Activated T-cell treated with anti-CD3 and anti-CD28 coated beads for 48 hours (primary cell): ENCODE measurements at regions not wholly inside any gene's neighbourhood (a gene's known extent, or its start where the extent isn't known, plus 50 kb on each side); places are given as distances from the start of the nearest gene placed in this dataset.
"Not testable (repeated sequence)": the region's sequence is repeated elsewhere in the genome, so short reads cannot be mapped to it uniquely, and the experiment has no call there.

ENCODE experiments used
- DNase-seq: peaks from one replicate; pipeline ENCODE4 v3.0.0-alpha.2; 2020; ENCODE audit warnings: low read depth

- DNase-seq: no peak
Measured at GRCh38 chr2:51329512-51329911, 297.6 kb upstream of the NRXN1 start.

DNA sequence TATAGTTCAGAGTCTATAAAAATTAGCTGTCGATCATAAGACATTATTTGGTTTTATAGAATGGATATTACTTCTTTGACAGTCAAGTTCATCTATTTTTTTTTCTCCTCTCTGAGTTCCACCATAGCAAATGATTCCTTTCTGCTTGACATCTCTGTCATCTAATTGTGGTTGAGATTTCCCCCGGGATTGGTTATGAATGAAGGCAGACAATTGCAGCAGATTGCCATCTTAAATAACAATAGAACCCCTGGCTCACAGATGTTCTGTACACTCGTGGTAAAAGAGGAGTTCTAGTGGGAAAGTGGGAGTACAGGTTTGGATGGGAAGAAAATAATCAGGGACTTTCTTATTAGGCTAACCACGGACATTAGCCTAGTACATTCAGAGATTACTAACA lies 292.1 kb upstream of the NRXN1 start:
- no peak for DNase-seq

- no peak for DNase-seq
Measured at GRCh38 chr2:51322613-51323012, 290.7 kb upstream of the NRXN1 start.

- DNase-seq: no peak
Measured at GRCh38 chr2:51304311-51304710, 272.4 kb upstream of the NRXN1 start.

- no peak for DNase-seq
Measured at GRCh38 chr2:51301381-51301780, 269.4 kb upstream of the NRXN1 start.

DNA sequence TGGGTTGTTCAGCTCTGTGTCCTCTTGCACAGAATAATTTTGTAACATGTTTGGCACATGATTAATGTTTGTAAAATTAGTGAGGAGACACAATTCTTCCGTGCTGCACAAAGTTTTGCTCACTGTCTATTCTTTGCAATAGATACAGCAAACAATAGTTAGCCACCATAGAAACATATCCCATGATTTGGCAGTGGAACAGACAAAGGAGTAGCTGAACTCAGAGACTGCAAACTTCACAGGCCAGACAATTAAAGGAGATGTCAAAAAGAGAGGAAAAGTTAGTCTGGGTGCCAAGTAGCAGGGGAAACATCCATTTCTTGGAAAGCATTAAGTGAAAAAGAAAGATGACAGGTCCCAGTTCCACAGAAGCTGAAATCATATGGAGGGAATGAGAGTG lies 267.4 kb upstream of the NRXN1 start:
- DNase-seq: no peak

GRCh38 chr2:51297488-51297887 lies 265.6 kb upstream of the NRXN1 start:
- DNase-seq: no peak

DNA sequence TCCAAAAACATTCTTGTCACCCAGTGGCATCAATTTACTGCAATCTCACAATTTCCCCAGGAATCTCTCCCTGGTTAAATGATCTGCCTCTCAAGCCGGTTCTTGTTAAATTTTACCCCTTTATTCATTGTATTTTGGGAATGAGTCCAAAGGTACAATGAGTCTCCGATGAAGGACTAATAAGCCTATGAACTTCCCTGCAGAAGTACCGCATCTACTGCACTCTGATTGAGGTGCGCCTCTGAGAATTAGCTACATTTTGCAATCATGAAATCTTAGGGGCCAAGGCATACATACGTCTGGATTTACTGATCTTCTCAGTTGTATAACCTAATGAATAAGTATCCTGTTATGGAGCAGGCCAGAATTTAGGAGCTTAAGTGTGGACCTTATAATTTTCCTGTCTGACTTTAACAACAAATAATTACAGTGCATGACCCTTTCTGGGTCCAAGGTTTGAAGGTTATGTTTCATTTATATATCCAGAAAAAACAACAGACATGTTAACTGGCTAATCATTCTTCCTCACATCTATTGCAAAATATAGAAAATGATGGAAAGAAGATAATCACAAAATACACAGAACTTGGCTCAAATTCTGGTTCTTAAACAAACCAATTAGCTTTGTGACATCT lies 261.8 kb upstream of the NRXN1 start:
- no peak for DNase-seq

- DNase-seq: no peak
Measured at GRCh38 chr2:51291762-51292551, 260.0 kb upstream of the NRXN1 start.

- DNase-seq: no peak
Measured at GRCh38 chr2:51290725-51291124, 258.8 kb upstream of the NRXN1 start.

DNA sequence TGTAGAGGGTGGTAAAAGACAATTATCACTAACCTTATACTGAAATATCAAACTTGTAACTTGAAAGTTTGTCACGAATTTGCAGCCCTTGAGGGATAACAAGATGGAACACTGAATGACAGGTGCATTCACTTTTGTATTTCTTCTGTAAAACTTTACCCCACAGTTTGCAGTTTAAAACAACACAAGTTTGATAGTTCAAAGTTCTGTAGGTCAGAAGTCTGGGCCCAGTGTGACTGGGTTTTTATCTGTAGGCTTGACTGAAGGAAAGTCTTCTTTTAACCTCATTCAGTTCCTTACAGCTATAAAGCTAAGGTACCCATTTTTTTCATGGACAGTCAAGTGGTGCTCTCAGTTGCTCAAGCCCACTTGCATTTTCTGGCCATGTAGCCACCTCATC lies 257.1 kb upstream of the NRXN1 start:
- DNase-seq: no peak

- no peak for DNase-seq
Measured at GRCh38 chr2:51268191-51268590, 236.3 kb upstream of the NRXN1 start.

DNA sequence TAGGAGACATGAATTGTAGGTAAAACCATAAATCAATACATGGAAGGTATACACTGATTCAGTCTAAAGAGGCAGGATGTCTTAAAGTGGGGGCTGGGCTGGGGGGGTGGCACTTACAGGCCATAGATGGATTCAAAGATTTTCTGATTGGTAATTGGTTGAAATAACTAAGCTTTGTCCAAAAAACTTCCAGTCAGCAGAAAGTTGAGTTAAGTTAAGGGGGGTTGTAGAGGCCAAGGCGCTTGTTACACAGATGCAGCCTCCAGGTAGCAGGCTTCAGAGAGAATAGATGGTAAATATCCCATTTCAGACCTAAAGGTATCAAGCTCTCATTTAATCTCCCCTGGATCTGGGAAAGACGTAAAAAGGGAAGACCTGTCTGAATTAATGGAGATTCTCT lies 233.6 kb upstream of the NRXN1 start:
- no peak for DNase-seq

DNA sequence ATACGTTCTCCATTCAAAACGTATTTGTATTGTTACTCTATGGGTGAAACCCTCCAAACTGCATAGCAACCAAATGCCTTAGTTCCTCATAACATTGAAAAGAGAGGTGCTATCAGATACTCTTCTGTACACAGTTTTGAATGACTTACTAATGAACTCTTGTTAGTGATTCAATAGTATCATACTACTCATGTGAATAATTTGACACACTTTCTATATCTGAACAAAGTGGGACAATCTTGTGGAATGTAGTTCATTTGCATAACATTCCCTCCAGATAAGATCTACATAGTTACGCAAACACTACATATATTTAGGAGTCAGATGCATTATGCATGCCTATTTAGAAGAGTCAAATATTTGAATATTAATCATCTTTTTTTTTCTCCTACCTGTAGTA lies 232.0 kb upstream of the NRXN1 start:
- no peak for DNase-seq

- DNase-seq: not testable (repeated sequence)
Measured at GRCh38 chr2:51263101-51263500, 231.2 kb upstream of the NRXN1 start.

DNA sequence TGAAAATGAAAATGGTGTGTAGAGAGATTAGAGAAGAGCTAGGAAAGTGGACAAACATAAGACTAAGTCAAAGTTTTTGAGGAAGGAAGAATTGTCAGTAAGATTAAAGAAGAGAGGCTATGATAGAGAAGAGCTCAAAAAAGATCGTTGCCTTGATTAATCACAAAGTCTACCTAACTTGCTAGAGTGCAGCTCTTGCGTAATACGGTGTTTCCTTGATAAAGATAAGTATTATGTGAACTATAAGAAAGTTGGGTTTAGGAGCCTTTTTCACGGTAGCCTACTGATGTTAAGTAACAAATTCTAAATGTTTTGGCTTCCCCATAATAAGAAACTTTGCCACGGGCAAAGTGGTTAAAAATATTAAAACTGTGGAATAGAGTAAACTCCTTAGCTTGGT lies 226.4 kb upstream of the NRXN1 start:
- DNase-seq: no peak

DNA sequence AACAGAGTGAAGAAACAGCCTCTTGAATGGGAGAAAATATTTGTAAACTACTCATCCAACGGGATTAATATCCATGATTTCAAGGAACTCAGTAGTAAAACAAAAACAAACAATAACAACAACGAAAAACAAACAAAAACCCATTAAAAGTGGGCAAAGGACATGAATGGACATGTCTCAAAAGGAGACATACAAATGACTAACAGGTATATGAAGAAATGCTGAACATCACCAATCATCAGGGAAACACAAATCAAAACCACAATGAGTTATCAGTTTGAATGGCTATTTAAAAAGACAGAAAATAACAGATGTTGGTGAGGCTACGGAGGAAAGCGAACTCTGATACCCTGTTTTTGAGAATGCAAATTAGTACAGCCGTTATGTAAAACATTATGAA lies 224.8 kb upstream of the NRXN1 start:
- no peak for DNase-seq

GRCh38 chr2:51251356-51251755 lies 219.4 kb upstream of the NRXN1 start:
- DNase-seq: no peak

- no peak for DNase-seq
Measured at GRCh38 chr2:51247252-51247805, 215.4 kb upstream of the NRXN1 start.

GRCh38 chr2:51243892-51244535 lies 212.1 kb upstream of the NRXN1 start:
- no peak for DNase-seq

DNA sequence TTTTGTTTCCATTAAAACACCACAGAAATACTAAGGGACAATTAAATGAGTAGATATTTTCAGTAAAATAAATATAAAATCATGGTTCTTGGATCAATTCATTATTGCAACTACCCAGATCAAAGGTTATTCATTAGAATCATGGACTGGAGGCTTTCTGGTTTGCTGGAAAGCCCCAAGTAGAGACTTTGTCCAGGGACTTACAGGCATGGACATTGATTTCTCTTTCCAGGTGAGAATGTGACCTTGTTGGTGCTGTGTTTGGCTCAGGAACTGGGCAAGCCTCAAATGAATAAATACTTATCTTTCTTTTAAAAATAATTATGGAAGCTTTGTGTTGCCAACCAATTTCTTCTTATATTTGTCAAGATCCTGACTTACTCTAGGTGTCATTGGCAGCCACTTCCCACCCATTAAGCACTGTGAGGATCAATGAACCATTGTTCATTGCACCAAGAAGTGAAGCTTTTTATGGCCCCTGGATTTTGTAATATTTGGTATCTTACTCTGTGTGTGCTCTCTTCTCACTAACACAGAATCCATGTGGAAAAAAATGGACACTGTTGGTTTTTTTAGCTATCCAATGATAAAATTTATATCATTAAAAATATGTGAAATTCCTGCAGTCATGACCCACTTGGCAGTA lies 205.8 kb upstream of the NRXN1 start:
- DNase-seq: no peak

DNA sequence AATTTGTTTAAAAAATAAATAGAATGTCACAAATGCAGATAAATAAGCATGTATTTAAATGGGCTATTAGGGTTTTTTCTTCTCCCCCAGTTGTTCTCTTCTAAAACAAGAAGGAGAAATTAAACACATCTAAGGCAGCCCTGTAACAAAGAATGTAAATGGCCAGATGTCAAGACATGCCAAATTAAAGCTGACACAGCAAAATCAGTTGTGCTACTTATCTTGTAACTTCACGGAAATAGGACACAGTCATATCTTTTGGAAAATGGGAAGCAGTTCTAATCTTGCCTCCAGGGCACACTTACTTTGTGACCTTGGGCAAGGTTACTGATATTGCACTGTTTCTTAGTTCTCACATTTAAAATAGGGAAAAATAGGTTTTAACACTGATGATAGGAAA lies 200.1 kb upstream of the NRXN1 start:
- DNase-seq: no peak

DNA sequence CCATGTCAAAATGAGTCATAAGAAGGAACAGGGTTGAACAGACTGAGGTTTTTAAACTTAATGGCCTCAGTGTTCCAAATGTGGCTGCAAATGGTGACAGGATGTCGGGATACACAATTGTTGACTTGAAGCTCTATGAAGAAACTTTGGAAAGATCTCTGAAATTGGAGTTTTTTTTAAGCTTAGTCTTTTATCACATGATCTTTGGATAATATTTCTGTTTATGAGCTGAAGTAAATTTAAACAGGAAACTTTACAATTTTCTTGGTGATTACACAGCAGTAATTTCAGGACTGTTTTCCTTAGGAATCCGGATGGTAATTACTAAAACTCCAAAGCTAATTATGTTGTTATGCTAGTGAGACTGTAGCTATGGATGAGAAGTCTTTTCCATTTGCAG lies 199.1 kb upstream of the NRXN1 start:
- DNase-seq: no peak
